ENCODE measurements at regions not wholly inside any gene's neighbourhood (a gene's known extent, or its start where the extent isn't known, plus 50 kb on each side); places are given as distances from the start of the nearest gene placed in this dataset.
A peak's percentile ranks its signal among the peaks of the same experiment; 100 is the strongest.

GRCh38 chr3:3259181-3259580 lies 79.7 kb upstream of the CRBN start:
- no peaks in the 10 kb centered on the region for H3K9me3 Mint-ChIP-seq
- H3K4me3 Mint-ChIP-seq, result no peak overlapping the region
- no peaks in the 10 kb centered on the region for H3K4me1 Mint-ChIP-seq
- Histone ChIP-seq H3K27me3 (ENCODE audit: insufficient read depth, low read length, poor library complexity, severe bottlenecking) (no peaks in the 10 kb centered on the region), H3K4me3 (ENCODE audit: low read length) (no peak overlapping the region), H3K9me3 (ENCODE audit: low read length) (no peaks in the 10 kb centered on the region), H3K27ac (ENCODE audit: low read depth, low read length) (no peak overlapping the region), H3K36me3 (ENCODE audit: insufficient read depth, low read length) (no peaks in the 10 kb centered on the region), H3K4me1 (ENCODE audit: insufficient read depth, low read length) (no peaks in the 10 kb centered on the region)
- CTCF ChIA-PET, result no interaction called here
- H3K27ac Mint-ChIP-seq, result no peak overlapping the region
- POLR2A ChIA-PET, result no interaction called here
- no peaks in the 10 kb centered on the region for H3K36me3 Mint-ChIP-seq
- DNase-seq, result no peak
- H3K27me3 Mint-ChIP-seq, result peaks cover 0 to 12% of the 10 kb centered on the region in 2 donors

- CTCF ChIA-PET, result no interaction called here
- no peaks in the 10 kb centered on the region for H3K27me3 ChIP-seq (ENCODE audit: insufficient read depth, low read length, poor library complexity, severe bottlenecking)
- POLR2A ChIA-PET, result no interaction called here
Observed at GRCh38 chr3:3258281-3258680, 78.8 kb upstream of the CRBN start.

GRCh38 chr3:3241596-3241995 lies 62.1 kb upstream of the CRBN start:
- Histone ChIP-seq H3K4me3 (ENCODE audit: low read length) (no peak overlapping the region), H3K4me1 (ENCODE audit: insufficient read depth, low read length) (no peaks in the 10 kb centered on the region), H3K27me3 (ENCODE audit: insufficient read depth, low read length, poor library complexity, severe bottlenecking) (no peaks in the 10 kb centered on the region), H3K9me3 (ENCODE audit: low read length) (no peaks in the 10 kb centered on the region), H3K36me3 (ENCODE audit: insufficient read depth, low read length) (no peaks in the 10 kb centered on the region), H3K27ac (ENCODE audit: low read depth, low read length) (no peak overlapping the region)
- no peak overlapping the region for H3K27ac Mint-ChIP-seq
- no peaks in the 10 kb centered on the region for H3K9me3 Mint-ChIP-seq
- no peak overlapping the region for H3K4me3 Mint-ChIP-seq
- ChIA-PET POLR2A (no interaction called here), CTCF (no interaction called here)
- no peaks in the 10 kb centered on the region for H3K36me3 Mint-ChIP-seq
- no peaks in the 10 kb centered on the region for H3K4me1 Mint-ChIP-seq
- DNase-seq, result no peak
- H3K27me3 Mint-ChIP-seq, result peaks cover 7 to 12% of the 10 kb centered on the region in 2 donors

More at GRCh38 chr3:3258281-3258680, 78.8 kb upstream of the CRBN start:
- DNase-seq, result no peak
- Histone ChIP-seq H3K4me3 (ENCODE audit: low read length) (no peak overlapping the region), H3K4me1 (ENCODE audit: insufficient read depth, low read length) (no peaks in the 10 kb centered on the region), H3K36me3 (ENCODE audit: insufficient read depth, low read length) (no peaks in the 10 kb centered on the region), H3K27ac (ENCODE audit: low read depth, low read length) (no peak overlapping the region), H3K9me3 (ENCODE audit: low read length) (no peaks in the 10 kb centered on the region)
- Mint-ChIP-seq H3K4me3 (no peak overlapping the region), H3K36me3 (peaks cover 0 to 7% (median 0%) of the 10 kb centered on the region in 3 donors), H3K4me1 (no peaks in the 10 kb centered on the region), H3K9me3 (peaks cover 0 to 3% (median 0%) of the 10 kb centered on the region in 5 donors), H3K27me3 (peaks cover 0 to 12% of the 10 kb centered on the region in 2 donors), H3K27ac (no peak overlapping the region)

- CTCF ChIA-PET, result no interaction called here
- Mint-ChIP-seq H3K27ac (no peak overlapping the region), H3K4me1 (no peaks in the 10 kb centered on the region)
Observed at GRCh38 chr3:3240986-3241385, 61.5 kb upstream of the CRBN start.

GRCh38 chr3:3237979-3238378 lies 58.5 kb upstream of the CRBN start:
- CTCF ChIA-PET, result no interaction called here
- Histone ChIP-seq H3K27ac (ENCODE audit: low read depth, low read length) (no peak overlapping the region), H3K27me3 (ENCODE audit: insufficient read depth, low read length, poor library complexity, severe bottlenecking) (no peaks in the 10 kb centered on the region), H3K4me3 (ENCODE audit: low read length) (no peak overlapping the region), H3K9me3 (ENCODE audit: low read length) (no peaks in the 10 kb centered on the region), H3K36me3 (ENCODE audit: insufficient read depth, low read length) (no peaks in the 10 kb centered on the region), H3K4me1 (ENCODE audit: insufficient read depth, low read length) (no peaks in the 10 kb centered on the region)
- Mint-ChIP-seq H3K9me3 (no peaks in the 10 kb centered on the region), H3K27me3 (peaks cover 0 to 2% of the 10 kb centered on the region in 2 donors), H3K36me3 (no peaks in the 10 kb centered on the region), H3K27ac (peak overlapping the region in 1 of 8 donors; percentile 47), H3K4me1 (no peaks in the 10 kb centered on the region), H3K4me3 (no peak overlapping the region)
- no peak for DNase-seq
- POLR2A ChIA-PET, result no interaction called here

More at GRCh38 chr3:3240986-3241385, 61.5 kb upstream of the CRBN start:
- H3K27me3 Mint-ChIP-seq, result peaks cover 6 to 7% of the 10 kb centered on the region in 2 donors
- Histone ChIP-seq H3K9me3 (ENCODE audit: low read length) (no peaks in the 10 kb centered on the region), H3K27me3 (ENCODE audit: insufficient read depth, low read length, poor library complexity, severe bottlenecking) (no peaks in the 10 kb centered on the region), H3K4me1 (ENCODE audit: insufficient read depth, low read length) (no peaks in the 10 kb centered on the region), H3K36me3 (ENCODE audit: insufficient read depth, low read length) (no peaks in the 10 kb centered on the region), H3K27ac (ENCODE audit: low read depth, low read length) (no peak overlapping the region), H3K4me3 (ENCODE audit: low read length) (no peak overlapping the region)
- no peaks in the 10 kb centered on the region for H3K9me3 Mint-ChIP-seq
- DNase-seq, result no peak
- H3K4me3 Mint-ChIP-seq, result no peak overlapping the region
- H3K36me3 Mint-ChIP-seq, result no peaks in the 10 kb centered on the region
- POLR2A ChIA-PET, result no interaction called here

- peaks cover 2 to 17% (median 10%) of the 10 kb centered on the region in 5 donors for H3K9me3 Mint-ChIP-seq
- H3K27me3 ChIP-seq (ENCODE audit: insufficient read depth, low read length, poor library complexity, severe bottlenecking), result no peaks in the 10 kb centered on the region
- H3K36me3 Mint-ChIP-seq, result peaks cover 0 to 10% (median 0%) of the 10 kb centered on the region in 3 donors
- no peak overlapping the region for H3K27ac ChIP-seq (ENCODE audit: low read depth, low read length)
- no peak overlapping the region for H3K4me3 ChIP-seq (ENCODE audit: low read length)
- ChIA-PET POLR2A (no interaction called here), CTCF (no interaction called here)
- peaks cover 3 to 10% of the 10 kb centered on the region in 2 donors for H3K27me3 Mint-ChIP-seq
- no peaks in the 10 kb centered on the region for H3K9me3 ChIP-seq (ENCODE audit: low read length)
- no peak overlapping the region for H3K4me3 Mint-ChIP-seq
- H3K36me3 ChIP-seq (ENCODE audit: insufficient read depth, low read length), result no peaks in the 10 kb centered on the region
- no peak for DNase-seq
- no peaks in the 10 kb centered on the region for H3K4me1 Mint-ChIP-seq
- no peak overlapping the region for H3K27ac Mint-ChIP-seq
- H3K4me1 ChIP-seq (ENCODE audit: insufficient read depth, low read length), result no peaks in the 10 kb centered on the region
Observed at GRCh38 chr3:3232251-3232650, 52.8 kb upstream of the CRBN start.
